Right atrium auricular region (tissue), 2 donors: ENCODE measurements at regions not wholly inside any gene's neighbourhood (a gene's known extent, or its start where the extent isn't known, plus 50 kb on each side); places are given as distances from the start of the nearest gene placed in this dataset.
A peak's percentile ranks its signal among the peaks of the same experiment; 100 is the strongest.

Source experiments
- DNase-seq: peaks from one replicate; pipeline ENCODE4 v3.0.0-alpha.2; 2019; ENCODE audit warnings: low spot score
- H3K27ac ChIP-seq, 2 donors: fragments of 200-600 bp; sonication (generic); 1 replicate in 1 of 2; 2 replicates in 1 of 2; pipeline ENCODE4 v1.5.1; 2016 to 2019
- H3K27me3 ChIP-seq, 2 donors: fragments of 200-600 bp; sonication (generic); one replicate each; pipeline versions ENCODE4 v1.5.1 to v1.6.0; 2017 to 2019
- H3K36me3 ChIP-seq: fragments of 200-600 bp; sonication (generic); one replicate; pipeline ENCODE4 v1.5.1; 2016
- H3K4me1 ChIP-seq, 2 donors: fragments of 200-600 bp; sonication (generic); one replicate each; pipeline versions ENCODE4 v1.5.1 to v1.6.0; 2017 to 2019
- H3K4me3 ChIP-seq, 2 donors: fragments of 200-600 bp; sonication (generic); 1 replicate in 1 of 2; 2 replicates in 1 of 2; pipeline ENCODE4 v1.5.1; 2017 to 2019; ENCODE audit warnings: mild to moderate bottlenecking in 1 of 2, moderate library complexity in 1 of 2
- H3K9me3 ChIP-seq, 2 donors: fragments of 200-600 bp; sonication (generic); one replicate each; pipeline ENCODE4 v1.5.1; 2019
- CTCF ChIP-seq, 2 donors: fragments of 200-600 bp; sonication (generic); IDR thresholded peaks; one replicate each; pipeline ENCODE4 v1.5.1; 2019; ENCODE audit warnings: antibody characterized with exemption in 2 of 2

GRCh38 chr14:51307551-51307950 is 67.5 kb downstream of the TMX1 start:
- Histone ChIP-seq H3K4me1 (peaks cover 0 to 12% of the 10 kb centered on the region in 2 donors), H3K9me3 (no peaks in the 10 kb centered on the region), H3K27ac (no peak overlapping the region), H3K36me3 (no peaks in the 10 kb centered on the region), H3K4me3 (no peak overlapping the region), H3K27me3 (no peaks in the 10 kb centered on the region)
- DNase-seq, result no peak
- no peak for TF ChIP-seq CTCF (IDR thresholded peaks at IDR 0.05)

GRCh38 chr14:51308866-51309265 is 68.8 kb downstream of the TMX1 start:
- Histone ChIP-seq H3K27ac (no peak overlapping the region), H3K4me3 (no peak overlapping the region), H3K4me1 (peaks cover 0 to 12% of the 10 kb centered on the region in 2 donors), H3K9me3 (no peaks in the 10 kb centered on the region), H3K27me3 (no peaks in the 10 kb centered on the region), H3K36me3 (no peaks in the 10 kb centered on the region)
- no peak for DNase-seq
- no peak for TF ChIP-seq CTCF (IDR thresholded peaks at IDR 0.05)

GRCh38 chr14:51310505-51310944 is 70.5 kb downstream of the TMX1 start:
- H3K27ac ChIP-seq, result peak overlapping the region in 1 of 2 donors; percentile 27
- no peak for TF ChIP-seq CTCF (IDR thresholded peaks at IDR 0.05)
- peaks cover 0 to 12% of the 10 kb centered on the region in 2 donors for H3K4me1 ChIP-seq
- H3K9me3 ChIP-seq, result no peaks in the 10 kb centered on the region
- DNase-seq, result no peak
- H3K27me3 ChIP-seq, result no peaks in the 10 kb centered on the region
- H3K4me3 ChIP-seq, result no peak overlapping the region
- H3K36me3 ChIP-seq, result no peaks in the 10 kb centered on the region

GRCh38 chr14:51314321-51315015 is 74.4 kb downstream of the TMX1 start:
- H3K4me3 ChIP-seq, result no peak overlapping the region
- H3K36me3 ChIP-seq, result no peaks in the 10 kb centered on the region
- H3K4me1 ChIP-seq, result peaks cover 0 to 29% of the 10 kb centered on the region in 2 donors
- H3K27me3 ChIP-seq, result no peaks in the 10 kb centered on the region
- H3K27ac ChIP-seq, result no peak overlapping the region
- DNase-seq, result no peak
- no peaks in the 10 kb centered on the region for H3K9me3 ChIP-seq
- TF ChIP-seq CTCF (IDR thresholded peaks at IDR 0.05), result no peak

GRCh38 chr14:51317373-51317772 is 77.3 kb downstream of the TMX1 start:
- Histone ChIP-seq H3K36me3 (no peaks in the 10 kb centered on the region), H3K4me3 (no peak overlapping the region), H3K4me1 (peaks cover 0 to 20% of the 10 kb centered on the region in 2 donors), H3K27ac (no peak overlapping the region), H3K9me3 (no peaks in the 10 kb centered on the region), H3K27me3 (no peaks in the 10 kb centered on the region)
- no peak for TF ChIP-seq CTCF (IDR thresholded peaks at IDR 0.05)
- DNase-seq, result no peak
